Loucy (cell line): ENCODE measurements at regions not wholly inside any gene's neighbourhood (a gene's known extent, or its start where the extent isn't known, plus 50 kb on each side); places are given as distances from the start of the nearest gene placed in this dataset.

Source experiments
- H2AFZ ChIP-seq: fragments of 200-600 bp; sonication (generic); 2 replicates; pipeline ENCODE4 v1.6.0; 2016; ENCODE audit warnings: antibody characterized with exemption, mild to moderate bottlenecking, low read length, moderate library complexity
- H3F3A ChIP-seq: fragments of 200-600 bp; 2 replicates; pipeline ENCODE4 v1.6.0; 2016; ENCODE audit warnings: antibody characterized with exemption, low read depth, mild to moderate bottlenecking
- H3K27me3 ChIP-seq: fragments of 200-600 bp; sonication (generic); 2 replicates; pipeline ENCODE4 v1.6.1; 2014; ENCODE audit warnings: low read length, mild to moderate bottlenecking; ENCODE audit not compliant: insufficient read depth, poor library complexity, severe bottlenecking
- H3K36me3 ChIP-seq: fragments of 200-600 bp; sonication (generic); 2 replicates; pipeline ENCODE4 v1.6.1; 2016; ENCODE audit warnings: low read length; ENCODE audit not compliant: insufficient read depth
- H3K4me1 ChIP-seq: fragments of 200-600 bp; sonication (generic); 2 replicates; pipeline ENCODE4 v1.5.1; 2014; ENCODE audit warnings: low read length, mild to moderate bottlenecking; ENCODE audit not compliant: insufficient read depth, poor library complexity, severe bottlenecking
- H3K4me2 ChIP-seq: fragments of 200-600 bp; sonication (generic); 2 replicates; pipeline ENCODE4 v1.6.0; 2014; ENCODE audit warnings: antibody characterized with exemption, low read length, low read depth, mild to moderate bottlenecking; ENCODE audit not compliant: poor library complexity, severe bottlenecking
- H3K4me3 ChIP-seq: fragments of 200-600 bp; sonication (generic); 2 replicates; pipeline ENCODE4 v1.5.1; 2014; ENCODE audit warnings: low read length, mild to moderate bottlenecking, mixed read lengths; ENCODE audit not compliant: poor library complexity, severe bottlenecking
- H3K79me2 ChIP-seq: fragments of 200-600 bp; sonication (generic); 2 replicates; pipeline ENCODE4 v1.6.1; 2014; ENCODE audit warnings: low read length; ENCODE audit not compliant: insufficient read depth
- H3K9ac ChIP-seq: fragments of 200-600 bp; sonication (generic); 2 replicates; pipeline ENCODE4 v1.6.0; 2014; ENCODE audit warnings: mild to moderate bottlenecking, low read depth, low read length, moderate library complexity; ENCODE audit not compliant: poor library complexity, severe bottlenecking
- H3K9me2 ChIP-seq: fragments of 200-600 bp; sonication (generic); replicated peaks from 2 replicates; pipeline ENCODE4 v1.6.1; 2016; ENCODE audit warnings: low read depth, low read length, mixed read lengths
- H3K9me3 ChIP-seq: fragments of 200-600 bp; sonication (generic); 2 replicates; pipeline ENCODE4 v1.6.1; 2014; ENCODE audit warnings: mild to moderate bottlenecking, antibody characterized with exemption, low read length, low read depth; ENCODE audit not compliant: insufficient read depth
- H4K20me1 ChIP-seq: fragments of 200-600 bp; sonication (generic); 2 replicates; pipeline ENCODE4 v1.6.0; 2014; ENCODE audit warnings: antibody characterized with exemption, low read length, mild to moderate bottlenecking; ENCODE audit not compliant: insufficient read depth, poor library complexity, severe bottlenecking
- CTCF ChIP-seq: fragments of 200-600 bp; sonication (generic); conservative IDR thresholded peaks from 2 replicates; pipeline ENCODE4 v1.5.1; 2014; ENCODE audit warnings: mild to moderate bottlenecking, antibody characterized with exemption, low read length
- EZH2phosphoT487 ChIP-seq: fragments of 200-600 bp; IDR thresholded peaks from 2 replicates; pipeline ENCODE4 v1.6.1; 2018; ENCODE audit warnings: antibody characterized with exemption, mild to moderate bottlenecking, moderate library complexity, borderline replicate concordance

GRCh38 chr1:168386492-168386891 lies 105.8 kb downstream of the TBX19 start:
- Histone ChIP-seq H3F3A (no peaks in the 10 kb centered on the region), H3K4me3 (no peak overlapping the region), H3K27me3 (no peaks in the 10 kb centered on the region), H4K20me1 (no peaks in the 10 kb centered on the region), H3K4me2 (no peak overlapping the region), H3K4me1 (no peaks in the 10 kb centered on the region), H3K9ac (no peak overlapping the region), H2AFZ (no peak overlapping the region), H3K36me3 (no peaks in the 10 kb centered on the region), H3K9me3 (no peaks in the 10 kb centered on the region), H3K9me2 (no peaks in the 10 kb centered on the region), H3K79me2 (no peaks in the 10 kb centered on the region)
- TF ChIP-seq EZH2phosphoT487 (no peak), CTCF (no peak)

- H3K9me2 ChIP-seq: no peaks in the 10 kb centered on the region
- no peaks in the 10 kb centered on the region for H3K36me3 ChIP-seq
- H4K20me1 ChIP-seq: no peaks in the 10 kb centered on the region
- H3K9ac ChIP-seq: no peak overlapping the region
- H3K9me3 ChIP-seq: no peaks in the 10 kb centered on the region
- no peak overlapping the region for H3K4me3 ChIP-seq
- TF ChIP-seq EZH2phosphoT487 (no peak), CTCF (peak; percentile 28; the same call in 1 of the 2 replicates)
- no peak overlapping the region for H2AFZ ChIP-seq
- H3K4me1 ChIP-seq: no peaks in the 10 kb centered on the region
- no peaks in the 10 kb centered on the region for H3K79me2 ChIP-seq
- no peaks in the 10 kb centered on the region for H3F3A ChIP-seq
- H3K27me3 ChIP-seq: no peaks in the 10 kb centered on the region
- no peak overlapping the region for H3K4me2 ChIP-seq
These were observed 101.2 kb downstream of the TBX19 start for GRCh38 chr1:168381850-168382249.

GRCh38 chr1:168380945-168381344 lies 100.3 kb downstream of the TBX19 start:
- TF ChIP-seq EZH2phosphoT487 (no peak), CTCF (no peak)
- H3K36me3 ChIP-seq: no peaks in the 10 kb centered on the region
- no peaks in the 10 kb centered on the region for H3K9me3 ChIP-seq
- no peak overlapping the region for H3K9ac ChIP-seq
- no peak overlapping the region for H3K4me2 ChIP-seq
- no peak overlapping the region for H2AFZ ChIP-seq
- H3K4me1 ChIP-seq: no peaks in the 10 kb centered on the region
- H3K79me2 ChIP-seq: no peaks in the 10 kb centered on the region
- no peaks in the 10 kb centered on the region for H3K9me2 ChIP-seq
- no peaks in the 10 kb centered on the region for H3F3A ChIP-seq
- H3K4me3 ChIP-seq: no peak overlapping the region
- no peaks in the 10 kb centered on the region for H4K20me1 ChIP-seq
- H3K27me3 ChIP-seq: no peaks in the 10 kb centered on the region
